ENCODE measurements at regions not wholly inside any gene's neighbourhood (a gene's known extent, or its start where the extent isn't known, plus 50 kb on each side); places are given as distances from the start of the nearest gene placed in this dataset.

GRCh38 chr1:29803486-29803885, 567.2 kb downstream of the PTPRU start:
- Mint-ChIP-seq H3K4me1 (ENCODE audit: low read depth, unreplicated experiment) (no peaks in the 10 kb centered on the region), H3K9me3 (ENCODE audit: unreplicated experiment) (no peaks in the 10 kb centered on the region), H3K4me3 (ENCODE audit: unreplicated experiment) (no peak overlapping the region), H3K36me3 (ENCODE audit: insufficient read depth, unreplicated experiment) (no peaks in the 10 kb centered on the region), H3K27me3 (ENCODE audit: insufficient read depth, unreplicated experiment) (peaks cover 7% of the 10 kb centered on the region), H3K27ac (ENCODE audit: unreplicated experiment) (no peak overlapping the region)
- TF ChIP-seq CTCF (IDR thresholded peaks at IDR 0.05; ENCODE audit: insufficient read depth in 1 of 2, low read depth in 1 of 2, low read length in 1 of 2, severe bottlenecking in 1 of 2, unreplicated experiment in 1 of 2) = no peak
- Histone ChIP-seq H3K27me3 (replicated peaks; ENCODE audit: control insufficient read depth, insufficient read depth, low read length) (no peaks in the 10 kb centered on the region), H3K4me3 (ENCODE audit: low read depth, low read length) (no peak overlapping the region), H3K4me1 (no peaks in the 10 kb centered on the region), H3K36me3 (ENCODE audit: control insufficient read depth, insufficient read depth, low read length) (no peaks in the 10 kb centered on the region), H3K9me3 (no peaks in the 10 kb centered on the region)
- CTCF ChIA-PET = no interaction called here
- DNase-seq = no peak
- POLR2A ChIA-PET = no interaction called here
- intact Hi-C loops (cut with micrococcal nuclease; ENCODE audit: unreplicated experiment) = no loop called here
- BruUV-seq (replicated peaks) = no TSS peak

GRCh38 chr1:29802181-29803068, 566.1 kb downstream of the PTPRU start:
- peaks cover 7% of the 10 kb centered on the region for H3K27me3 Mint-ChIP-seq (ENCODE audit: insufficient read depth, unreplicated experiment)
- ChIA-PET CTCF (no interaction called here), POLR2A (no interaction called here)
- H3K4me3 Mint-ChIP-seq (ENCODE audit: unreplicated experiment) = no peak overlapping the region
- Histone ChIP-seq H3K4me3 (ENCODE audit: low read depth, low read length) (no peak overlapping the region), H3K27me3 (replicated peaks; ENCODE audit: control insufficient read depth, insufficient read depth, low read length) (no peaks in the 10 kb centered on the region), H3K9me3 (no peaks in the 10 kb centered on the region), H3K4me1 (no peaks in the 10 kb centered on the region), H3K36me3 (ENCODE audit: control insufficient read depth, insufficient read depth, low read length) (no peaks in the 10 kb centered on the region)
- no peaks in the 10 kb centered on the region for H3K4me1 Mint-ChIP-seq (ENCODE audit: low read depth, unreplicated experiment)
- no TSS peak for BruUV-seq (replicated peaks)
- H3K27ac Mint-ChIP-seq (ENCODE audit: unreplicated experiment) = no peak overlapping the region
- H3K9me3 Mint-ChIP-seq (ENCODE audit: unreplicated experiment) = no peaks in the 10 kb centered on the region
- H3K36me3 Mint-ChIP-seq (ENCODE audit: insufficient read depth, unreplicated experiment) = no peaks in the 10 kb centered on the region
- DNase-seq = no peak
- intact Hi-C loops (cut with micrococcal nuclease; ENCODE audit: unreplicated experiment) = no loop called here
- TF ChIP-seq CTCF (IDR thresholded peaks at IDR 0.05; ENCODE audit: insufficient read depth in 1 of 2, low read depth in 1 of 2, low read length in 1 of 2, severe bottlenecking in 1 of 2, unreplicated experiment in 1 of 2) = no peak

GRCh38 chr1:29801561-29801973, 565.2 kb downstream of the PTPRU start:
- ChIA-PET CTCF (no interaction called here), POLR2A (no interaction called here)
- H3K27me3 ChIP-seq (replicated peaks; ENCODE audit: control insufficient read depth, insufficient read depth, low read length) = no peaks in the 10 kb centered on the region
- no peak overlapping the region for H3K27ac Mint-ChIP-seq (ENCODE audit: unreplicated experiment)
- TF ChIP-seq CTCF (IDR thresholded peaks at IDR 0.05; ENCODE audit: insufficient read depth in 1 of 2, low read depth in 1 of 2, low read length in 1 of 2, severe bottlenecking in 1 of 2, unreplicated experiment in 1 of 2) = no peak
- H3K4me3 ChIP-seq (ENCODE audit: low read depth, low read length) = no peak overlapping the region
- intact Hi-C loops (cut with micrococcal nuclease; ENCODE audit: unreplicated experiment) = no loop called here
- no peaks in the 10 kb centered on the region for H3K9me3 Mint-ChIP-seq (ENCODE audit: unreplicated experiment)
- H3K9me3 ChIP-seq = no peaks in the 10 kb centered on the region
- H3K4me1 ChIP-seq = no peaks in the 10 kb centered on the region
- no peaks in the 10 kb centered on the region for H3K36me3 ChIP-seq (ENCODE audit: control insufficient read depth, insufficient read depth, low read length)
- no peaks in the 10 kb centered on the region for H3K36me3 Mint-ChIP-seq (ENCODE audit: insufficient read depth, unreplicated experiment)
- no TSS peak for BruUV-seq (replicated peaks)
- no peaks in the 10 kb centered on the region for H3K4me1 Mint-ChIP-seq (ENCODE audit: low read depth, unreplicated experiment)
- no peak overlapping the region for H3K4me3 Mint-ChIP-seq (ENCODE audit: unreplicated experiment)
- peaks cover 7% of the 10 kb centered on the region for H3K27me3 Mint-ChIP-seq (ENCODE audit: insufficient read depth, unreplicated experiment)
- no peak for DNase-seq
